A673 (cell line): ENCODE measurements at regions not wholly inside any gene's neighbourhood (a gene's known extent, or its start where the extent isn't known, plus 50 kb on each side); places are given as distances from the start of the nearest gene placed in this dataset.
A peak's percentile ranks its signal among the peaks of the same experiment; 100 is the strongest.
"Not testable (repeated sequence)": the region's sequence is repeated elsewhere in the genome, so short reads cannot be mapped to it uniquely, and the experiment has no call there.

ENCODE experiments used
- BruUV-seq: library from RNA; stranded (reverse); fragments of 400-500 nt; replicated peaks from 2 replicates; lab custom pipeline; 2021; lab: Mats Ljungman, UMichigan
- CTCF ChIA-PET: fragments of 300-600 bp; sonication (Branson Sonifier 250); formaldehyde crosslinking; loops from one replicate; lab custom pipeline; 2022; ENCODE audit warnings: antibody characterized with exemption; lab: Charles Lee
- POLR2A ChIA-PET: fragments of 300-600 bp; sonication (Branson Sonifier 250); formaldehyde crosslinking; loops from one replicate; lab custom pipeline; 2022; ENCODE audit warnings: antibody characterized with exemption; ENCODE audit not compliant: low non-redundant PET; lab: Charles Lee
- DNase-seq: peaks from one replicate; pipeline ENCODE4 v3.0.0-alpha.2; 2015; ENCODE audit warnings: low spot score
- H3K27ac ChIP-seq: fragments of 200-600 bp; sonication (generic); 2 replicates; pipeline ENCODE4 v1.5.1; 2016; ENCODE audit warnings: mixed run types, low read depth, mild to moderate bottlenecking, mixed read lengths, antibody characterized with exemption, low read length; ENCODE audit not compliant: poor library complexity, severe bottlenecking
- H3K27me3 ChIP-seq: fragments of 200-600 bp; sonication (generic); replicated peaks from 2 replicates; pipeline ENCODE4 v1.6.1; 2017; ENCODE audit warnings: mixed run types, low read depth, mild to moderate bottlenecking, mixed read lengths, antibody characterized with exemption, low read length; ENCODE audit not compliant: insufficient read depth, poor library complexity
- H3K36me3 ChIP-seq: fragments of 200-600 bp; sonication (generic); 2 replicates; pipeline ENCODE4 v1.6.1; 2016; ENCODE audit warnings: mixed run types, mild to moderate bottlenecking, mixed read lengths, antibody characterized with exemption, low read length; ENCODE audit not compliant: insufficient read depth, poor library complexity, severe bottlenecking
- H3K4me1 ChIP-seq: fragments of 200-600 bp; sonication (generic); 2 replicates; pipeline ENCODE4 v1.6.1; 2017; ENCODE audit warnings: mixed run types, mild to moderate bottlenecking, mixed read lengths, antibody characterized with exemption, low read length; ENCODE audit not compliant: insufficient read depth, poor library complexity, severe bottlenecking
- H3K4me3 ChIP-seq: fragments of 200-600 bp; sonication (generic); 2 replicates; pipeline ENCODE4 v1.5.1; 2016; ENCODE audit warnings: low read depth, mixed run types, mild to moderate bottlenecking, mixed read lengths, low read length; ENCODE audit not compliant: poor library complexity, severe bottlenecking
- H3K9me3 ChIP-seq: fragments of 200-600 bp; sonication (generic); 2 replicates; pipeline ENCODE4 v1.6.1; 2016; ENCODE audit warnings: mixed run types, low read depth, mild to moderate bottlenecking, mixed read lengths, antibody characterized with exemption, low read length; ENCODE audit not compliant: poor library complexity, severe bottlenecking
- EZH2 ChIP-seq: fragments of 200-600 bp; sonication (generic); IDR thresholded peaks from 2 replicates; pipeline ENCODE4 v1.6.1; 2017; ENCODE audit warnings: borderline replicate concordance, low read depth, mild to moderate bottlenecking, mixed read lengths, antibody characterized with exemption, low read length; ENCODE audit not compliant: poor library complexity, severe bottlenecking
- intact Hi-C: fragments of 100-400 bp; cut with micrococcal nuclease; formaldehyde crosslinking; loops from one replicate; pipeline ENCODE4 v1.10.0; 2022; ENCODE audit not compliant: unreplicated experiment
- TF ChIP-seq, protein P1 (sequence below): fragments of 300-800, 200-600 bp; sonication (generic); conservative IDR thresholded peaks from 2 replicates; pipeline ENCODE4 v1.5.1; 2017; ENCODE audit warnings: low read depth, mild to moderate bottlenecking, antibody characterized with exemption, low read length, moderate library complexity, mixed read lengths

DNA sequence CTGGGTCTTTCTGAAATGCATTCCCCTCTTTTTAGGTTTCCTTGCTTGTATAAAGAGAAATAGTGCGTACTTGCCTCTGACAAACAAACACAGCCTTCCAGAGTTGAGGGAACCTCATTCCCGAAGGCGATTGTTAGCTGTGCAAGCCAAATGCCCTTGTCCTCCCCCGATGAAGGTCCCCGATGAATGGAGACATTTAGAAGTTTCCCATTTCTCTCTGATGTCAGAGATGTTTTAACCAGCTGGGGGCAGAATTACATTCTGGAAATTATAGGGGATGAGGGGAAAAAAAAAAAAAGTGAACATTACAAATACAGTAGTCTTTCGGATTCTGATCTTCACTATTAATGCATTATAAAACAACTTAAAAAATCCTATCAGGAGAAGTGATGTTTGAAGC is 366.8 kb downstream of the VRK1 start:
- POLR2A ChIA-PET = no interaction called here
- CTCF ChIA-PET = interaction anchor here (0.6 to 0.7 kb wide), 2 partner anchors 441 to 767 kb away, joined by 4 to 5 read pairs; no protein-coding TSS in a partner anchor
- Histone ChIP-seq H3K9me3 (peaks cover 14% of the 10 kb centered on the region), H3K27ac (peak overlapping the region; percentile 73), H3K27me3 (no peaks in the 10 kb centered on the region), H3K4me3 (no peak overlapping the region), H3K36me3 (no peaks in the 10 kb centered on the region), H3K4me1 (peaks cover 29% of the 10 kb centered on the region)
- intact Hi-C loops = no loop called here
- peak; percentile 84 for DNase-seq
- no TSS peak for BruUV-seq
- TF ChIP-seq EZH2 = no peak
- TF ChIP-seq, protein P1, sequence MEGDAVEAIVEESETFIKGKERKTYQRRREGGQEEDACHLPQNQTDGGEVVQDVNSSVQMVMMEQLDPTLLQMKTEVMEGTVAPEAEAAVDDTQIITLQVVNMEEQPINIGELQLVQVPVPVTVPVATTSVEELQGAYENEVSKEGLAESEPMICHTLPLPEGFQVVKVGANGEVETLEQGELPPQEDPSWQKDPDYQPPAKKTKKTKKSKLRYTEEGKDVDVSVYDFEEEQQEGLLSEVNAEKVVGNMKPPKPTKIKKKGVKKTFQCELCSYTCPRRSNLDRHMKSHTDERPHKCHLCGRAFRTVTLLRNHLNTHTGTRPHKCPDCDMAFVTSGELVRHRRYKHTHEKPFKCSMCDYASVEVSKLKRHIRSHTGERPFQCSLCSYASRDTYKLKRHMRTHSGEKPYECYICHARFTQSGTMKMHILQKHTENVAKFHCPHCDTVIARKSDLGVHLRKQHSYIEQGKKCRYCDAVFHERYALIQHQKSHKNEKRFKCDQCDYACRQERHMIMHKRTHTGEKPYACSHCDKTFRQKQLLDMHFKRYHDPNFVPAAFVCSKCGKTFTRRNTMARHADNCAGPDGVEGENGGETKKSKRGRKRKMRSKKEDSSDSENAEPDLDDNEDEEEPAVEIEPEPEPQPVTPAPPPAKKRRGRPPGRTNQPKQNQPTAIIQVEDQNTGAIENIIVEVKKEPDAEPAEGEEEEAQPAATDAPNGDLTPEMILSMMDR = peak; percentile 62

DNA sequence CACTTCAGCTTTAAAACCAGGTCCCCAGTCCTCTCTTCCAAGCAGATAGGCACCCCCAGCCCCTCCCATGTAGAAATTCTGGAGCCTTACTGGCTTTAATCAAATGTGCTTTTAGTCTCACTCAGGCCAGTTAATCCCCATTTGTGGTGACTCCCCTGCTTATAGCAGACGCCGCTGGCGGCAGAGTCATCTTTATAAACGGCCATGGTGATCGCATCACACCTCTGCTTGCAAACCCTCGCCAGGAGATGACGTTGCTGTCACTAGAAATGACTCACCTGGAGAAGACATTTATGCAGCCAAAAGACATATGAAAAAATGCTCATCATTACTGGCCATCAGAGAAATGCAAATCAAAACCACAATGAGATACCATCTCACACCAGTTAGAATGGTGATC is 369.3 kb downstream of the VRK1 start:
- BruUV-seq = no TSS peak

DNA sequence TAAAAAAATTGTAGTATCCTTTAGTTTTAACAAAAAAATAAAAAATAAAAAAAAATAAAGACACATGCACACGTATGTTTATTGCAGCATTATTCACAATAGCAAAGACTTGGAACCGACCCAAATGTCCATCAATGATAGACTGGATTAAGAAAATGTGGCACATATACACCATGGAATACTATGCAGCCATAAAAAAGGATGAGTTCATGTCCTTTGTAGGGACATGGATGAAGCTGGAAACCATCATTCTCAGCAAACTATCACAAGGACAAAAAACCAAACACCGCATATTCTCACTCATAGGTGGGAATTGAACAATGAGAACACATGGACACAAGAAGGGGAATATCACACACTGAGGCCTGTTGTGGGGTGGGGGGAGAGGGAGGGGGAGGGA is 370.4 kb downstream of the VRK1 start:
- DNase-seq, H3K36me3 ChIP-seq, POLR2A ChIA-PET, H3K9me3 ChIP-seq, BruUV-seq, H3K27ac ChIP-seq, intact Hi-C loops, CTCF ChIA-PET, H3K27me3 ChIP-seq, H3K4me3 ChIP-seq: not testable (repeated sequence)
- H3K4me1 ChIP-seq = peaks cover 25% of the 10 kb centered on the region

More for the DNA sequence above, 369.3 kb downstream of the VRK1 start:
- Histone ChIP-seq H3K27ac (peak overlapping the region; percentile 24), H3K4me3 (no peak overlapping the region), H3K27me3 (no peaks in the 10 kb centered on the region), H3K36me3 (no peaks in the 10 kb centered on the region), H3K9me3 (no peaks in the 10 kb centered on the region), H3K4me1 (peaks cover 29% of the 10 kb centered on the region)
- intact Hi-C loops = no loop called here
- POLR2A ChIA-PET = no interaction called here
- DNase-seq = no peak
- CTCF ChIA-PET = no interaction called here
- TF ChIP-seq, protein P1 = no peak
- no peak for TF ChIP-seq EZH2

DNA sequence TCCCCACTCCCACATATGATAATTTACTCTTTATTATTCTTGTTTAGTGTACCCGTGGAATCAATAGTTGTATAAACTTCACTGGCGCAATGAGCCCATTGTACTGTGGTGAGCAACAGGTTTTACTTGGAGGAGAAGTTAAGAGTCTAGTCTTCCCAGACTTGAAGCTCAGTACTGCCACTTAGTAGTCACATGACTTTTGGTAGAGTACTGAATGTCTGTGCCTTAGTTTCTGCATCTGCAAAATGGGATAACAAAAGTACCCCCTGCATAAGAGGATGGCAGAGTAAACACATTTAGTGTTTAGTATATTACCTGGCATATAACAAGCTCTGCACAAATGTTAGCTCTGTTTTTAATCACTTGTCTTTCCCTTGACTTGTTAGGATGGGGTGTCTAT is 375.5 kb downstream of the VRK1 start:
- CTCF ChIA-PET = no interaction called here
- POLR2A ChIA-PET = interaction anchor here (0.6 kb wide), 1 partner anchor 50 kb away, joined by 3 read pairs; no protein-coding TSS in a partner anchor

More for the DNA sequence above, 375.5 kb downstream of the VRK1 start:
- BruUV-seq = no TSS peak
- intact Hi-C loops = no loop called here
- no peak overlapping the region for H3K27ac ChIP-seq
- DNase-seq = no peak
- TF ChIP-seq EZH2 = no peak
- TF ChIP-seq, protein P1 = no peak
- H3K36me3 ChIP-seq = no peaks in the 10 kb centered on the region
- no peak overlapping the region for H3K4me3 ChIP-seq
- no peaks in the 10 kb centered on the region for H3K27me3 ChIP-seq
- H3K4me1 ChIP-seq = peaks cover 29% of the 10 kb centered on the region
- H3K9me3 ChIP-seq = no peaks in the 10 kb centered on the region
